22Rv1 (cell line): ENCODE measurements at regions not wholly inside any gene's neighbourhood (a gene's known extent, or its start where the extent isn't known, plus 50 kb on each side); places are given as distances from the start of the nearest gene placed in this dataset.

Experiments
- H3K27ac ChIP-seq: fragments of 450-650 bp; 2 replicates; pipeline ENCODE4 v1.5.1; 2017
- CTCF ChIP-seq: fragments of 450-650 bp; IDR thresholded peaks from 2 replicates; pipeline ENCODE4 v1.5.1; 2017; ENCODE audit warnings: mild to moderate bottlenecking
- ZFX ChIP-seq: fragments of 450-650 bp; IDR thresholded peaks from 2 replicates; pipeline ENCODE4 v1.6.1; 2017; ENCODE audit warnings: antibody characterized with exemption, borderline replicate concordance

DNA sequence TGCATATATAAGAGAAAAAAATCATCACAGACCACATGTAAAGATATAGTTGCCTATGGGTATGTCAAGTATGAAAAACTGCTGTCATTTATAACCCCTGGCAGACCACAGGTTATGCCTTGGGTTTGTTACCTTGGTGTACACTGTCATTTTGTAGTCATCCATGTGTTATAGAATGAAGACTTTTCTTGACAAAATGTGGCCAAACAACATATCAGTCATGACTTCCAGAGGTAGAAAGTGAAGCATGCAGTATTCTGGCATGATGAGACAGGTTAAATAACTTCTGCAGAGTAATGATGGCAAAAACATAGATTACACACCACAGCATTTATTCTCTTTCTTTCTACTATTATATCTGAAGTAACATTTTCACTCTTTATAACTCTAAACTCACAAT is 74.9 kb upstream of the NEUROD1 start:
- TF ChIP-seq CTCF = no peak
- TF ChIP-seq ZFX = no peak
- no peak overlapping the region for H3K27ac ChIP-seq

DNA sequence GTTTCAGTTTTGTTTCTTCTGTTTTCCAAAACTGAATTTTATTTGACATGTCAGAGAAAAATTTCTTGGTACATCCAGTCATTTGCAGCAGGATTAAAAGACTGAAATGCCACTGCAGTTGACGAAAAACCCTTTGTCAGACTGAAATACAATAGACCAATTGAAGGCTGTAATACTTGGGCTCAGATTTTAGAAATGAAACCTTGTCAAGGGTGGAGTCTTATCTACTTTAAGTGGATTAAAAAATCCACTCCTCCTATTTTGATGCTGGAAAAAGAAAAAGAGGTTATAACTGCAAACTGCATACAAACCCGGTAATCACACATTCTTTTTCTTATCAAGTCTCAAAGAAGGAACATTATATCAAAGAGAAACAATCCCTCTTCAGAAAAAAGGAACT is 80.2 kb upstream of the NEUROD1 start:
- no peak for TF ChIP-seq CTCF
- no peak for TF ChIP-seq ZFX

GRCh38 chr2:181761175-181761574 is 80.9 kb upstream of the NEUROD1 start:
- H3K27ac ChIP-seq = no peak overlapping the region
- TF ChIP-seq CTCF = no peak
- no peak for TF ChIP-seq ZFX

More for the DNA sequence above, 80.2 kb upstream of the NEUROD1 start:
- H3K27ac ChIP-seq = no peak overlapping the region

DNA sequence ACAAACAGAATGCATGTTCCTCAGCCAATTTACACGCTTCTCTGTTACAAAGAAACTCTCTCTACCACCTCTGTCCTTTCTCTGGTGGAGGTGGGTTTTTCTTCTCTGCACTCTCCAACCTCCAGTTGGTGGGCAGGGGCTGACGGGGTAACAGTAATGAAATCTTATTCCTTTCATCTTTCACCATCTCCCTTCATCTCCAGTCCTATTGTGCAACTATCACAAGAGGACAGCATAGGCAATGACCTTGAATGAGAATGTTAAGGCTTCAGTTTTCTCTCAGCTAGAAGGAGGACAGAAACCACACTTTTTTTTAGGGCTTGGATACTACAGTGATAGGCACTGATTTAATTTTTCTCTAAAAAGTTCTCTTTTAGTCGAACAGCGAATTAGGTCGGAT is 81.7 kb upstream of the NEUROD1 start:
- TF ChIP-seq ZFX = no peak
- no peak for TF ChIP-seq CTCF
- H3K27ac ChIP-seq = no peak overlapping the region

DNA sequence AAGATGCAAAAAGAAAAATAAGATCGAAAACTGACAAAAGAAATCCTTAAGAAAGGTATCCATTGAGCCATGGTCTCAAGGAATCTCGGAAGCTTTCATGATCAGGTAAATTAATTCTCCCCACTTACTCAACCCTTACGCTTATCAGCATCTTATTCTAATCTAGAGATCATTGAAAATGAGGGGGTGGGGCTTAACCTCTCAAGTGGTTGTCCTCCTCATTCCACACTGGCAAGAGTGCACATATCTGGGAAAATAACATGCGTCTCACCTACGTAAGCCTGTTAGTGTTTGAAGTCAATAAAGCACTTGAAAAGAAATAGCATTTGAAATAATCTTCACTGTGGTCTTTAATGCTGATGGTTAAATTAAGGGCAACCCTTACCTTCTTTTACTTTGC is 82.5 kb upstream of the NEUROD1 start:
- TF ChIP-seq ZFX (no peak), CTCF (no peak)
- H3K27ac ChIP-seq = no peak overlapping the region

DNA sequence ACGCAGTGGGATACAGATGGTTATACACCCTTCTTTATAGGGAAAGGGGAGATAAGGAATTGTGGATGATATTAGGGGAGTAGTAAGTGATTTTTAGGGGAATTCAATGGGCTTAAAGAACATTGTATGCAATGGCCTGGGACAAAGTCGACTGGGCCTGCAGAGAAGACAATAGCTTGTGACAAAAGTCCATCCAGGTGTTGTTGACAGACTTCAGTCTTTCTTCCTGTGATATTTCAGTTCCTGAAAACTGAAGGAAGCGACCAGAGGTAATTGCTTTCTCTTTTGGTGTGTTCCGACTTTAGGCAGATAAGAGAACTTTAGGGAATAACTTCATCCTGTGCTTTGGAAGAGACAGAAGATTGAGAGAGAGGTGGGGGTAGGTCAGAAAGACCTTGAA is 83.1 kb upstream of the NEUROD1 start:
- TF ChIP-seq ZFX = no peak
- no peak for TF ChIP-seq CTCF
- no peak overlapping the region for H3K27ac ChIP-seq

DNA sequence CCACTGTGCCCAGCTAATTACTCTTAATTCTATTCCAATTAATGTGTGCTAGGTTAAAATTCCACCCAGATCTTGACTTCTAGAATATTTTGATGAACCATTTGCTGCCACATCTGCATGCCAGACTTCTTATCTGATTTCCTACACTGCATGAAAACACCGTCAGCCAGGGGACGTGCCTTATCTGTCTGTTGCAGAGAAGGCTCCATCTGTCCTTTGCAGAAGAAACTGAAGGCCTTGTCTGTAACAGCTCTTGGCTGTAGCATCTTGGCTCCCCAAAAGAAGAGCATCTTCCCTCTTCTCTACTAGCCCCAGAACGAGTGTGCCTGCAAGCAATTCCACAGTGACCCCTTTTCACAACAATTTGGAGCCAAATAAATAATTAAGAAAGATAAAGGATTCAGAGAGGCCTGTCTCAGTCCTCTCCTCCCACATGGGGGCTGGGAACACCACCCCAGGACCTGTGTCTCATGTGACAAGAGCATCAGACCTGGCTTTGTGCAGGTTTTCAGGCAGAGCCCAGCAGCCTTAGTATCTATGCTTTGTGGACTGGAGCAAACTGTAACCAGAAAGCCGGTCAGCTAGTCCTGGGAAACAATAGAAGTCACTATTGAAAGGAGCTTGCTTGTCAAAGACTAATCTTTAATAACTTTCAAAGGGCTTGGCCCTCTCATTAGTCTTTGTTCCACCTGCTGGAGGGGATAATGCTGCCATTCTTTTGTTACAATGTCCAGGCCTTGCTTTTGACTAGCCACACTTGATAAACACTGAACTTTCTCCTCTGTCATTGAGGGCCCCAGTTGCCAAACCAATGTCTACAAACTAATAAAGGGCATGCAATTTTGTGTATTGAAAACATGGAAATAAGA is 84.0 kb upstream of the NEUROD1 start:
- no peak overlapping the region for H3K27ac ChIP-seq
- TF ChIP-seq CTCF = no peak
